Activated CD4-positive, alpha-beta memory T cell treated with anti-CD3 and anti-CD28 coated beads, Interleukin-2, amount 10 ng/mL, durations not matched to agents 7 days and 5 days (primary cell): ENCODE measurements at regions not wholly inside any gene's neighbourhood (a gene's known extent, or its start where the extent isn't known, plus 50 kb on each side); places are given as distances from the start of the nearest gene placed in this dataset.

ENCODE experiments used
- CTCF ChIA-PET: fragments of 350-600 bp; sonication (Branson Sonifier 250); formaldehyde crosslinking; loops from one replicate; lab custom pipeline; 2021; ENCODE audit warnings: antibody characterized with exemption, inconsistent platforms; lab: Charles Lee
- POLR2A ChIA-PET: fragments of 350-600 bp; sonication (Branson Sonifier 250); formaldehyde crosslinking; loops from one replicate; lab custom pipeline; 2021; ENCODE audit warnings: antibody characterized with exemption; lab: Charles Lee
- DNase-seq: peaks from one replicate; pipeline ENCODE4 v3.0.0-alpha.2; 2020
- H3K27ac Mint-ChIP-seq: one replicate; pipeline ENCODE4 v1.8.0; 2021; ENCODE audit warnings: mild to moderate bottlenecking, mixed read lengths
- H3K27me3 Mint-ChIP-seq: one replicate; pipeline ENCODE4 v1.8.0; 2021; ENCODE audit warnings: mixed read lengths
- H3K36me3 Mint-ChIP-seq: one replicate; pipeline ENCODE4 v1.8.0; 2021; ENCODE audit warnings: low read depth, mixed read lengths
- H3K4me1 Mint-ChIP-seq: one replicate; pipeline ENCODE4 v1.8.0; 2021; ENCODE audit warnings: mixed read lengths
- H3K4me3 Mint-ChIP-seq: one replicate; pipeline ENCODE4 v1.8.0; 2021; ENCODE audit warnings: mild to moderate bottlenecking, mixed read lengths
- H3K9me3 Mint-ChIP-seq: one replicate; pipeline ENCODE4 v1.8.0; 2021; ENCODE audit warnings: mixed read lengths

GRCh38 chr19:31727536-31727935, 378.3 kb upstream of the TSHZ3 start:
- H3K27ac Mint-ChIP-seq = no peak overlapping the region
- ChIA-PET CTCF (no interaction called here), POLR2A (no interaction called here)
- H3K4me3 Mint-ChIP-seq = no peak overlapping the region
- no peaks in the 10 kb centered on the region for H3K36me3 Mint-ChIP-seq
- DNase-seq = no peak
- H3K9me3 Mint-ChIP-seq = no peaks in the 10 kb centered on the region
- no peaks in the 10 kb centered on the region for H3K4me1 Mint-ChIP-seq
- no peaks in the 10 kb centered on the region for H3K27me3 Mint-ChIP-seq

DNA sequence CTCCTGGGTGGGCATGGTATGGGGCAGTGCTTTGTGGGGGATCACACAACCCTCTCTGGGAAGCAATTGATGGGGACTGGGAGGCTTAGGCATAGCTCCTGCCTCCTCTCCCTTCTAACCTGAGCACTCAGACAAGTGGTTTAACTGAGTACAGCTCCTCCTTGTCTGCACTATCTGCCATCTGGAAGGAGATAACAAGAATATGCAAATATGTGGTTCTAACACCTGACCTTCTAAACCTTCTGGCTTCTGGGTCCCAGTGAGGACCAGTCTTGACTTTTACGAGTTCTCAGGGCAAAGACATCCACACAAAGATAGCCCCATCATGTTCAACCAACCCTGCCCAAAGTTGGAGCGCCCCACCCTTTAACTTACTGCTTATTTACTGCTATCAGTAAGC, 381.0 kb upstream of the TSHZ3 start:
- ChIA-PET CTCF (no interaction called here), POLR2A (no interaction called here)
- DNase-seq = no peak
- Mint-ChIP-seq H3K9me3 (peaks cover 3% of the 10 kb centered on the region), H3K4me1 (no peaks in the 10 kb centered on the region), H3K27me3 (no peaks in the 10 kb centered on the region), H3K4me3 (no peak overlapping the region), H3K27ac (no peak overlapping the region), H3K36me3 (no peaks in the 10 kb centered on the region)

DNA sequence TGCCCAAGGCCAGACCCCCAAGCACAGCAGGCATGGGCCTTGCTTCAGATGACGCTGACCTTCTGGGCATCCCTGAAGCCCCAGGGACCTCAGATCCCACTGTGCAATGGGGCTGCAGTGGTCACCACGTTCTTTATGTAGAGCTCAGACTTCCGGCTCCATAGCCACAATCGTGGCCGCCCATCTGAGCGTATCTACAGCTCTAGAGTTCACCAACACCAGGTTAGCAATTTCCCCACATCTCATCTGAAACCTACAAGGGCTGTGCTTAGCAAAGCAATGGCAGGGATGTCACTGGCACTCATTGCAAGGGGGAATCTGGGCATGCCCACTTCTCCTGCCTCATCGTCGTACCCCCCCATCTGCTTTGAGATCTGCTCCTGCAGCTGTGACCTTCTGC, 384.4 kb upstream of the TSHZ3 start:
- Mint-ChIP-seq H3K4me1 (no peaks in the 10 kb centered on the region), H3K9me3 (peaks cover 3% of the 10 kb centered on the region), H3K36me3 (no peaks in the 10 kb centered on the region), H3K27me3 (no peaks in the 10 kb centered on the region), H3K27ac (no peak overlapping the region), H3K4me3 (no peak overlapping the region)
- ChIA-PET CTCF (no interaction called here), POLR2A (no interaction called here)
- DNase-seq = no peak

- H3K4me3 Mint-ChIP-seq = no peak overlapping the region
- H3K27ac Mint-ChIP-seq = no peak overlapping the region
- no peaks in the 10 kb centered on the region for H3K36me3 Mint-ChIP-seq
- DNase-seq = no peak
- POLR2A ChIA-PET = no interaction called here
- CTCF ChIA-PET = no interaction called here
- no peaks in the 10 kb centered on the region for H3K27me3 Mint-ChIP-seq
- H3K9me3 Mint-ChIP-seq = peaks cover 2% of the 10 kb centered on the region
- H3K4me1 Mint-ChIP-seq = no peaks in the 10 kb centered on the region
Measured at GRCh38 chr19:31742249-31742648, 393.0 kb upstream of the TSHZ3 start.

DNA sequence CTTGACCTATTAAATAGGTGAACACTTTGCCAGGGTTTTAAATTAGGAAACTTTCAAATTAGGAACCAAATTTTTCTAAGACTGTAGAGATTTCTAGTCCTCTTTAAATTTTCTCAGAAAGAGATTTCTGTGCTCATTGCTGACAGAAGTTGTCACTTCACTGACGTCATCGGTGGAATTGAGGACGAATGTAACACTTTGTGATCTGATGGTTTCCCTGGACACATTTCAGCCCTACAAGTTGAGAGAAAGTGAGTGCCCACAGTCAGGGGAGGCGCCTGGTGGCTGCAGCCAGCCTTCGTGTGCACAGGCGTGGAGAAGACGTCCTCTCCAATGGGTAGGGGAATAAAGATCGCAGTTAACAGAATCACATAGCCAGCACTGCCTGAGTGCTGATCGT, 396.5 kb upstream of the TSHZ3 start:
- Mint-ChIP-seq H3K36me3 (no peaks in the 10 kb centered on the region), H3K4me1 (no peaks in the 10 kb centered on the region), H3K27me3 (no peaks in the 10 kb centered on the region), H3K27ac (no peak overlapping the region), H3K9me3 (peaks cover 2% of the 10 kb centered on the region), H3K4me3 (no peak overlapping the region)
- ChIA-PET CTCF (no interaction called here), POLR2A (no interaction called here)
- no peak for DNase-seq

DNA sequence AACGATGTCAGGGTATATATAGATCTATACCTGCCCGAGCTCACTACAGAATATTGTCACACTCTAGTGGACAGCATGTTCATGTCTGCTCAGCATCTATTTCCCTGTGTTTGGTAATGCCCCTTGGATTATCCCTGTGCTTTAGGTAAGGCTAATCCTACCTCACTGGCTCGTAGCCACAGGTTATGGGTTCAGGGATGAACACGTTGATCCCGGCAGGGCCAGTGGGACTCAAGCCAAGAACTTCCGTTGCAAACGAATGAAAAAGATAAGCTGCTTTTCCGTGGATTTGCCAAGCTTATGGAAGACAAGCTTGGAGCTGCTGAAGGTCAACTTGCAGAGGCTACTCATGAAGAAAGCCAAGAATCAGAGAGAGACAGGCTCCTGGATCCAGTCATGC, 400.0 kb upstream of the TSHZ3 start:
- no peak overlapping the region for H3K27ac Mint-ChIP-seq
- ChIA-PET CTCF (no interaction called here), POLR2A (no interaction called here)

DNA sequence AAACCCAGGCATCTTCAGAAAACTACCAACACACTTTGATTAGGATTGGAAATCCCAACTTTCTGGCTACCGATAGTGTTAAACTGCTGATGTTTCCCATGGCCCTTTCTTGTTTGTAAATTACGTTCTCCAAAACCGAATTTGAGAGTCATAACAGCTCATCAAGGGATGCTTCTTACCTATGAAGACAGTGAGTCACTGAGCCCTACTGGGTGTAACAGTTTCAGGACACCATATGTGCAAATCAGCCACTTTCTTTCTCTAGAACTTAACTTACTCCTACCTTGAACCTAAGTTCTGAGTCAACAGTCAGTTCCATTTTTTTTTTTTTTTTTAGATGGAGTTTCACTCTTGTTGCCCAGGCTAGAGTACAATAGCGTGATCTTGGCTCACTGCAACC, 410.1 kb upstream of the TSHZ3 start:
- Mint-ChIP-seq H3K9me3 (no peaks in the 10 kb centered on the region), H3K27me3 (no peaks in the 10 kb centered on the region), H3K4me3 (no peak overlapping the region), H3K4me1 (no peaks in the 10 kb centered on the region), H3K36me3 (no peaks in the 10 kb centered on the region), H3K27ac (no peak overlapping the region)
- DNase-seq = no peak
- CTCF ChIA-PET = no interaction called here
- POLR2A ChIA-PET = no interaction called here

More for the DNA sequence above, 400.0 kb upstream of the TSHZ3 start:
- no peaks in the 10 kb centered on the region for H3K4me1 Mint-ChIP-seq
- no peaks in the 10 kb centered on the region for H3K9me3 Mint-ChIP-seq
- H3K27me3 Mint-ChIP-seq = no peaks in the 10 kb centered on the region
- no peaks in the 10 kb centered on the region for H3K36me3 Mint-ChIP-seq
- DNase-seq = no peak
- no peak overlapping the region for H3K4me3 Mint-ChIP-seq

DNA sequence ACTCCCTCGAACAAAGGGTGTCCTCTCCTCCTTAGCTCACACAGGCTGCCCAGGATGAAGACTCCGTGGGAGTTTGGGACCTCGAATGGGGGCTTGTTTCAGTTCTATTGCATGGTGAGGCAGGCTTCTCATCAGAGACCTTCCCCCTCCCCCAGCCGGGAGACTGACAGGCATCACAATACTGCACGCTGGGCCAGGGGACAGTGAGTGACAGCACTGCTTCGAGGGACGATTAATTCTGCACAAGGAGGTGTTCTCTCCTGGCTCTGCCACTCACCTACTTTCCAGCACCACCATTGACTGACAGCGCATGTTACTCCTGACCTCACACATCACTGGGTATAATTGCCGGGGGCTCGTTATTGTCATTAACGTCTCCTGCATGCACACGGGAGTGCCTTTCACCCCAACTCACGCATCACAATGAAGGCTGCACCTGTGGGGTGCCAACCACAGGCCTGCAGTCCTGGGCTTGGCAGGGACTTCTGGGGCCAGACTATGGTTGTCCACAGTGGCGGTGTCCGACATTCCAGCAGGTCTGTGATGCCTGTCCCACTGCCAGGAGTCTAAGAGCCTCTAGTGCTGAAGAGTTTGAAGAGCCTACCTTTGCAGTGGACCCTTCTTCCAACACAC, 412.2 kb upstream of the TSHZ3 start:
- Mint-ChIP-seq H3K27me3 (no peaks in the 10 kb centered on the region), H3K27ac (no peak overlapping the region), H3K36me3 (no peaks in the 10 kb centered on the region), H3K4me1 (no peaks in the 10 kb centered on the region), H3K4me3 (no peak overlapping the region), H3K9me3 (no peaks in the 10 kb centered on the region)
- no peak for DNase-seq
- ChIA-PET CTCF (no interaction called here), POLR2A (no interaction called here)

GRCh38 chr19:31770223-31770622, 421.0 kb upstream of the TSHZ3 start:
- no peaks in the 10 kb centered on the region for H3K4me1 Mint-ChIP-seq
- CTCF ChIA-PET = no interaction called here
- peaks cover 3% of the 10 kb centered on the region for H3K9me3 Mint-ChIP-seq
- H3K36me3 Mint-ChIP-seq = no peaks in the 10 kb centered on the region
- no peaks in the 10 kb centered on the region for H3K27me3 Mint-ChIP-seq
- no peak overlapping the region for H3K4me3 Mint-ChIP-seq
- POLR2A ChIA-PET = no interaction called here
- no peak for DNase-seq
- H3K27ac Mint-ChIP-seq = no peak overlapping the region

DNA sequence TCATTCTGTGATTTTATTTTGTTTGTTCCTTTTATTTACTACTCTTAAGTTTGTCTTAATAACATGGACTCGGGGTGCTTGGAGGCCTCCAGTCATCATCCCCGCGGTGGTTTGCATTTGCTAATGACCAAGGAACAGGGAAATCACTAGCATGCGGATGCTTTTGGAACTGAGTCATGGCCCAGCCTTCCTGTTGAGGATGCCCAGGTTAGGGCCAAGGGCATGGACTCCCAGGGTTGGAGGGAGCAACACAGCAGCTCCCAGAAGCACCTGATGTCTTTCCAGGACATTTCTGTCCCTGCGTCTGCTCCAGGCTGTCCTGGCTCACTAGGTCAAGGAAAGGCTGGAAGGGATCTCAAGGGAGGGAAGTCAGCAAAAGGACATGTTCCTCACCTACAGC, 423.7 kb upstream of the TSHZ3 start:
- POLR2A ChIA-PET = interaction anchor here (0.7 kb wide), 1 partner anchor 182 kb away, joined by 3 read pairs; no protein-coding TSS in a partner anchor
- DNase-seq = no peak
- H3K27ac Mint-ChIP-seq = no peak overlapping the region
- H3K4me1 Mint-ChIP-seq = no peaks in the 10 kb centered on the region
- CTCF ChIA-PET = no interaction called here
- peaks cover 5% of the 10 kb centered on the region for H3K9me3 Mint-ChIP-seq
- H3K4me3 Mint-ChIP-seq = no peak overlapping the region
- no peaks in the 10 kb centered on the region for H3K27me3 Mint-ChIP-seq
- H3K36me3 Mint-ChIP-seq = no peaks in the 10 kb centered on the region

DNA sequence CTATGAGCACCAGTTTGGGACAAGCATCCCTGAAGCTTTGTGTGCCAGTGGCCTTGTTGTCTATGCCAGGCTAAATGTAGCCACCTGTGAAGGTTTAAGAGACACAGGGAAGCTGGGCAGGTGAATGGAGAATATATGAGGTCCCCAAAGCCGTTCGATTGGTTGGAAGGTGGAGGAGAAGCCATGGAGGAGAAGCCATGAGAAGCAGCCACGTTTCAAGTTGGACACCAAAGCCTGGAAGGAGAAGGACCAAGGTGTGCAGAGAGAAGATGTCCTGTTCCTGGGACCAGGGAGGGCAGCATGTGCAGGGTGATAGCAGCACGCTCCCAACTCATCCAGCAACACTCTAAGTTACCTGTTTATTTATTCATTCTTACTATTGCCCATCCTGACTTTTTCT, 432.3 kb upstream of the TSHZ3 start:
- Mint-ChIP-seq H3K4me3 (no peak overlapping the region), H3K9me3 (peaks cover 3% of the 10 kb centered on the region), H3K4me1 (no peaks in the 10 kb centered on the region), H3K27me3 (no peaks in the 10 kb centered on the region), H3K27ac (no peak overlapping the region), H3K36me3 (no peaks in the 10 kb centered on the region)
- CTCF ChIA-PET = no interaction called here
- no peak for DNase-seq
- POLR2A ChIA-PET = no interaction called here

- Mint-ChIP-seq H3K27ac (no peak overlapping the region), H3K4me1 (no peaks in the 10 kb centered on the region), H3K27me3 (no peaks in the 10 kb centered on the region), H3K36me3 (no peaks in the 10 kb centered on the region), H3K9me3 (no peaks in the 10 kb centered on the region), H3K4me3 (no peak overlapping the region)
- ChIA-PET CTCF (no interaction called here), POLR2A (no interaction called here)
- DNase-seq = no peak
Measured at GRCh38 chr19:31783592-31783991, 434.4 kb upstream of the TSHZ3 start.

GRCh38 chr19:31784671-31785101, 435.4 kb upstream of the TSHZ3 start:
- H3K4me1 Mint-ChIP-seq = no peaks in the 10 kb centered on the region
- H3K27ac Mint-ChIP-seq = no peak overlapping the region
- ChIA-PET POLR2A (no interaction called here), CTCF (no interaction called here)
- no peaks in the 10 kb centered on the region for H3K36me3 Mint-ChIP-seq
- no peak for DNase-seq
- H3K9me3 Mint-ChIP-seq = no peaks in the 10 kb centered on the region
- no peak overlapping the region for H3K4me3 Mint-ChIP-seq
- no peaks in the 10 kb centered on the region for H3K27me3 Mint-ChIP-seq

- Mint-ChIP-seq H3K36me3 (no peaks in the 10 kb centered on the region), H3K4me3 (no peak overlapping the region), H3K27ac (no peak overlapping the region), H3K4me1 (no peaks in the 10 kb centered on the region), H3K27me3 (no peaks in the 10 kb centered on the region), H3K9me3 (peaks cover 3% of the 10 kb centered on the region)
- CTCF ChIA-PET = no interaction called here
- POLR2A ChIA-PET = no interaction called here
- no peak for DNase-seq
Measured at GRCh38 chr19:31801611-31802010, 452.4 kb upstream of the TSHZ3 start.
